BE2C (cell line): ENCODE measurements at regions not wholly inside any gene's neighbourhood (a gene's known extent, or its start where the extent isn't known, plus 50 kb on each side); places are given as distances from the start of the nearest gene placed in this dataset.

Experiments used
- DNase-seq: peaks from one replicate; pipeline ENCODE4 v3.0.0-alpha.2; 2020
- H3K27me3 ChIP-seq: fragments of 250-450 bp; sonication (Bioruptor Pico); 2 replicates; pipeline ENCODE4 v1.5.1; 2020; ENCODE audit warnings: mild to moderate bottlenecking
- H3K36me3 ChIP-seq: fragments of 250-450 bp; sonication (Bioruptor Pico); 2 replicates; pipeline ENCODE4 v1.5.1; 2020; ENCODE audit warnings: mild to moderate bottlenecking
- H3K4me1 ChIP-seq: fragments of 250-450 bp; sonication (Bioruptor Pico); 2 replicates; pipeline ENCODE4 v1.5.1; 2020
- H3K4me3 ChIP-seq: 2 replicates; pipeline ENCODE4 v1.5.1; 2011; ENCODE audit warnings: low read depth, low read length
- H3K9me3 ChIP-seq: fragments of 250-450 bp; sonication (Bioruptor Pico); 2 replicates; pipeline ENCODE4 v1.5.1; 2020
- CTCF ChIP-seq: IDR thresholded peaks from 2 replicates; pipeline ENCODE4 v1.5.1; 2012; ENCODE audit warnings: mild to moderate bottlenecking, low read depth, low read length

GRCh38 chr2:195508139-195508455 lies 148.9 kb upstream of the SLC39A10 start:
- Histone ChIP-seq H3K4me1 (no peaks in the 10 kb centered on the region), H3K9me3 (no peaks in the 10 kb centered on the region; the same call in 1 of the 2 replicates), H3K36me3 (no peaks in the 10 kb centered on the region), H3K4me3 (no peak overlapping the region), H3K27me3 (no peaks in the 10 kb centered on the region)
- no peak for DNase-seq
- TF ChIP-seq CTCF: no peak

GRCh38 chr2:195507447-195508138 lies 149.4 kb upstream of the SLC39A10 start:
- no peaks in the 10 kb centered on the region for H3K36me3 ChIP-seq
- H3K4me1 ChIP-seq: no peaks in the 10 kb centered on the region
- H3K4me3 ChIP-seq: no peak overlapping the region
- no peaks in the 10 kb centered on the region; the same call in 1 of the 2 replicates for H3K9me3 ChIP-seq
- TF ChIP-seq CTCF: no peak
- H3K27me3 ChIP-seq: no peaks in the 10 kb centered on the region
- no peak for DNase-seq

GRCh38 chr2:195505701-195506100 lies 151.3 kb upstream of the SLC39A10 start:
- no peaks in the 10 kb centered on the region for H3K27me3 ChIP-seq
- TF ChIP-seq CTCF: no peak
- DNase-seq: no peak

GRCh38 chr2:195503208-195503607 lies 153.8 kb upstream of the SLC39A10 start:
- TF ChIP-seq CTCF: no peak
- Histone ChIP-seq H3K4me1 (peaks cover 11% of the 10 kb centered on the region), H3K9me3 (no peaks in the 10 kb centered on the region; the same call in 1 of the 2 replicates), H3K36me3 (no peaks in the 10 kb centered on the region), H3K4me3 (no peak overlapping the region), H3K27me3 (no peaks in the 10 kb centered on the region)
- no peak for DNase-seq

More at GRCh38 chr2:195505701-195506100, 151.3 kb upstream of the SLC39A10 start:
- Histone ChIP-seq H3K36me3 (no peaks in the 10 kb centered on the region), H3K4me1 (peaks cover 8% of the 10 kb centered on the region), H3K9me3 (no peaks in the 10 kb centered on the region; the same call in 1 of the 2 replicates), H3K4me3 (no peak overlapping the region)

- TF ChIP-seq CTCF: no peak
- no peaks in the 10 kb centered on the region for H3K9me3 ChIP-seq
- H3K4me3 ChIP-seq: no peak overlapping the region
- H3K36me3 ChIP-seq: no peaks in the 10 kb centered on the region
- H3K4me1 ChIP-seq: peaks cover 11% of the 10 kb centered on the region
- DNase-seq: no peak
- H3K27me3 ChIP-seq: no peaks in the 10 kb centered on the region
Observed at GRCh38 chr2:195501746-195502145, 155.3 kb upstream of the SLC39A10 start.

- TF ChIP-seq CTCF: no peak
- H3K9me3 ChIP-seq: no peaks in the 10 kb centered on the region
- H3K27me3 ChIP-seq: no peaks in the 10 kb centered on the region
- H3K4me3 ChIP-seq: no peak overlapping the region
- peaks cover 11% of the 10 kb centered on the region for H3K4me1 ChIP-seq
- DNase-seq: no peak
- no peaks in the 10 kb centered on the region for H3K36me3 ChIP-seq
Observed at GRCh38 chr2:195500879-195501278, 156.1 kb upstream of the SLC39A10 start.
